ENCODE measurements at regions not wholly inside any gene's neighbourhood (a gene's known extent, or its start where the extent isn't known, plus 50 kb on each side); places are given as distances from the start of the nearest gene placed in this dataset.

DNA sequence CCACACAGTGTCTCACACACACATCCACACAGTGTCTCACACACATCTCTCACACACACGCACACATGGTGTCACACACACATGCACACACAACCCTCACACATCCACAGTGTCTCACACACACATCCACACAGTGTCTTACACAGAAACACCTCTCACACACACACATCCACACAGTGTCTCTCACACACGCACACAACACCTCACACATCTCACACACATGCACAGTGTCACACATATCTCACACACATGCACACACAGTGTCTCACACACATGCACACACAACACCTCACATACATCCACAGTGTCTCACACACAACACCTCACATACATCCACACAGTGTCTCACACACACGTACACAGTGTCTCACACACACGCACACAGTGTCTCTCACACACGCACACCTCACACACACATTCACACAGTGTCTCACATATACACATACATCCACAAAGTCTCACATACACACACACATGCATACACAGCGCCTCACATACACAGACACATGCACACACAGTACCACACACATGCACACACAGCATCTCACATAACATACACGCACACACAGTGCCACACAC lies 473.9 kb upstream of the HS6ST1 start:
- Histone ChIP-seq H3K27ac (ENCODE audit: low read depth, low read length) (no peak overlapping the region), H3K9me3 (ENCODE audit: control insufficient read depth, insufficient read depth, low read length) (peaks cover 31% of the 10 kb centered on the region), H3K27me3 (ENCODE audit: control insufficient read depth, insufficient read depth, low read length) (no peaks in the 10 kb centered on the region), H3K4me3 (ENCODE audit: low read depth, low read length) (no peak overlapping the region)
- no peak for DNase-seq (ENCODE audit: low read depth, low spot score)
- TF ChIP-seq, protein P1, sequence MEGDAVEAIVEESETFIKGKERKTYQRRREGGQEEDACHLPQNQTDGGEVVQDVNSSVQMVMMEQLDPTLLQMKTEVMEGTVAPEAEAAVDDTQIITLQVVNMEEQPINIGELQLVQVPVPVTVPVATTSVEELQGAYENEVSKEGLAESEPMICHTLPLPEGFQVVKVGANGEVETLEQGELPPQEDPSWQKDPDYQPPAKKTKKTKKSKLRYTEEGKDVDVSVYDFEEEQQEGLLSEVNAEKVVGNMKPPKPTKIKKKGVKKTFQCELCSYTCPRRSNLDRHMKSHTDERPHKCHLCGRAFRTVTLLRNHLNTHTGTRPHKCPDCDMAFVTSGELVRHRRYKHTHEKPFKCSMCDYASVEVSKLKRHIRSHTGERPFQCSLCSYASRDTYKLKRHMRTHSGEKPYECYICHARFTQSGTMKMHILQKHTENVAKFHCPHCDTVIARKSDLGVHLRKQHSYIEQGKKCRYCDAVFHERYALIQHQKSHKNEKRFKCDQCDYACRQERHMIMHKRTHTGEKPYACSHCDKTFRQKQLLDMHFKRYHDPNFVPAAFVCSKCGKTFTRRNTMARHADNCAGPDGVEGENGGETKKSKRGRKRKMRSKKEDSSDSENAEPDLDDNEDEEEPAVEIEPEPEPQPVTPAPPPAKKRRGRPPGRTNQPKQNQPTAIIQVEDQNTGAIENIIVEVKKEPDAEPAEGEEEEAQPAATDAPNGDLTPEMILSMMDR (IDR thresholded peaks at IDR 0.05; ENCODE audit: low read depth, low read length): no peak
- POLR2A ChIA-PET: no interaction called here
- CTCF ChIA-PET: no interaction called here

DNA sequence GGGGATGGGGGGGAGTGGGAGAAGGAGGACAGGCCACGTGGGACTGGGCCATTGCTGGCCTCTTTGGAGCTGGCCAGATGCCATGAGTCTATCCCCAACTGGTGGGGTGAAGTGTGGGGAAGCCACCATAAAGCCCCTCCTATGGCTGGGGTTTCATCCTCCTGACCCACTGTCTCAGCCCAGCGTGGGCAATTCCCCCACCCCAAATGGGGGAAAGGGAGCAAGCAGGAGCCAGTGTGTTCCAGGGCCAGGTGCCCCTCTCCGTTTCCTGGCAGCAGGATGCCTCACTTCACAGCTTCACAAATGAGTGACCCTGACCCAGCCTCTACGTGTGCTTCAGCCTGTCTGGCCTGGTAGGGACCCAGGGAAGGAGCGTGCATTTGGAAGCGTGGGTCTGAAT lies 474.7 kb upstream of the HS6ST1 start:
- Histone ChIP-seq H3K27ac (ENCODE audit: low read depth, low read length) (no peak overlapping the region), H3K27me3 (ENCODE audit: control insufficient read depth, insufficient read depth, low read length) (no peaks in the 10 kb centered on the region), H3K9me3 (ENCODE audit: control insufficient read depth, insufficient read depth, low read length) (peaks cover 26% of the 10 kb centered on the region), H3K4me3 (ENCODE audit: low read depth, low read length) (no peak overlapping the region)
- ChIA-PET POLR2A (no interaction called here), CTCF (no interaction called here)
- TF ChIP-seq, protein P1 (IDR thresholded peaks at IDR 0.05; ENCODE audit: low read depth, low read length): no peak
- no peak for DNase-seq (ENCODE audit: low read depth, low spot score)

DNA sequence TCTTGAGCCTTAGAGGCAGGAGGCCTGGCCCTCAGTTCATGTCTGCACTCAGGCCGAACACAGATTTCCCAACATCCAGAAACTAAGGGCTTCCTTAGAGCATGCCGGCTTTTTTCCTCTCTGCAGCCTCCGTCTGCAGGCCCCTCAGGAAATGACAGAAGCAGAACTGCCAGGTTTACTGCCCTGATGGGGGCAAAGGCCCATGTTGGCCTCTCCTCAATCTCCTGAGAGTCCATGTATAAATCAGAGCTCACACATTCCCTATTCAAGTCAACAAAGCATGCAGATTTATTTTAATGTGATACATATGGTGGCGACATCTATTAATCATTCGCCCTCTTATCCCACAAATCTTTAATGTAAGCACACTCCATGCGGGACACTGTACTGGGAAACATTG lies 475.6 kb upstream of the HS6ST1 start:
- no peak overlapping the region for H3K4me3 ChIP-seq (ENCODE audit: low read depth, low read length)
- DNase-seq (ENCODE audit: low read depth, low spot score): no peak
- no peak overlapping the region for H3K27ac ChIP-seq (ENCODE audit: low read depth, low read length)
- TF ChIP-seq, protein P1 (IDR thresholded peaks at IDR 0.05; ENCODE audit: low read depth, low read length): no peak
- H3K27me3 ChIP-seq (ENCODE audit: control insufficient read depth, insufficient read depth, low read length): no peaks in the 10 kb centered on the region
- peaks cover 18% of the 10 kb centered on the region for H3K9me3 ChIP-seq (ENCODE audit: control insufficient read depth, insufficient read depth, low read length)
- POLR2A ChIA-PET: no interaction called here
- CTCF ChIA-PET: no interaction called here

DNA sequence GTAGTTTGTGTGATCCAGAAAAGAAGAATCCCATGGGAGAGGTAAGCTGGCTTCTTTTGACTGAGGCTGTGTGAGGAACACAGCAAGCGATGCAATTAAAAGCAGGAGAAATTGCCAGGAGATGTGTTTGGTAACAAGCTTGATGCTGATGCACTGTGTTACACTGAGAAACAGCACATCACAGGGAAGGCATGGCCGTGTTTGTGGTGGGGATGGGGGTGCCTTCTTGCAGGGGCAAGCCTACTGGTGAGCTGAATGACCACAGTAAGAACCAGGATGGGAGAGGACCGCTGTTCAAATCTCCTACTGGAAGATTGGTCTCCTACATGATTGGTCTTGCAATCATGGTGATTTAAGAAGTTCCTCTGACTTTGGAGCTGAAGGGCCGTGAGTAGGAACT lies 477.7 kb upstream of the HS6ST1 start:
- Histone ChIP-seq H3K9me3 (ENCODE audit: control insufficient read depth, insufficient read depth, low read length) (peaks cover 7% of the 10 kb centered on the region), H3K4me3 (ENCODE audit: low read depth, low read length) (no peak overlapping the region), H3K27me3 (ENCODE audit: control insufficient read depth, insufficient read depth, low read length) (no peaks in the 10 kb centered on the region), H3K27ac (ENCODE audit: low read depth, low read length) (no peak overlapping the region)
- ChIA-PET CTCF (no interaction called here), POLR2A (no interaction called here)
- DNase-seq (ENCODE audit: low read depth, low spot score): no peak
- TF ChIP-seq, protein P1 (IDR thresholded peaks at IDR 0.05; ENCODE audit: low read depth, low read length): no peak

DNA sequence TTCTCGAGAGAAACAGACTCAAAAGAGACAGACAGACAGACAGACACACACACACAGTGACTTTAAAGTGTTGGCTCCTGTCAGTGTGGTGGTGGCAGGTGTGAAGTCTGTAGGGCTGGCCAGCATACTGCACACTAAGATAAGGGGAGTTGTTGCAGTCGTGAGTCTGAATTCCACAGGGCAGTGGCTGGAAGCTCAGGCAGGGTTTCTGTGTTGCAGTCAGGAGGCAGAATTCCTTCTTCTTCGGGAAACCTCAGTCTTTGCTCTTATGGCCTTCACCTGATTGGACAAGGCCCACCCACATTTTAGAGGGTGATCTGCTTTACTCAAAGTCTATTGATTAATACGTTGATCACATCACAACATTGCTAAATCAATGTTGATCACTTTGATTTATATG lies 478.4 kb upstream of the HS6ST1 start:
- TF ChIP-seq, protein P1 (IDR thresholded peaks at IDR 0.05; ENCODE audit: low read depth, low read length): no peak
- ChIA-PET POLR2A (no interaction called here), CTCF (no interaction called here)
- Histone ChIP-seq H3K27me3 (ENCODE audit: control insufficient read depth, insufficient read depth, low read length) (no peaks in the 10 kb centered on the region), H3K4me3 (ENCODE audit: low read depth, low read length) (no peak overlapping the region), H3K27ac (ENCODE audit: low read depth, low read length) (no peak overlapping the region), H3K9me3 (ENCODE audit: control insufficient read depth, insufficient read depth, low read length) (peaks cover 3% of the 10 kb centered on the region; the same call in 1 of the 2 replicates)
- DNase-seq (ENCODE audit: low read depth, low spot score): no peak

Measured in AG04450 (cell line).